HAP-1 (cell line): ENCODE measurements at regions not wholly inside any gene's neighbourhood (a gene's known extent, or its start where the extent isn't known, plus 50 kb on each side); places are given as distances from the start of the nearest gene placed in this dataset.

ENCODE experiments used
- DNase-seq, 2 experiments: peaks; one replicate each; pipeline ENCODE4 v3.0.0-alpha.2; 2016 to 2020; ENCODE audit warnings: low spot score in 2 of 2
- H3K27me3 ChIP-seq: fragments of 250-450 bp; sonication (Bioruptor Pico); 2 replicates; pipeline ENCODE4 v1.5.1; 2020; ENCODE audit warnings: low read depth, mild to moderate bottlenecking, moderate library complexity
- H3K36me3 ChIP-seq: fragments of 250-450 bp; sonication (Bioruptor Pico); replicated peaks from 2 replicates; pipeline ENCODE4 v1.5.1; 2020; ENCODE audit warnings: mild to moderate bottlenecking
- H3K4me1 ChIP-seq: fragments of 250-450 bp; sonication (Bioruptor Pico); 2 replicates; pipeline ENCODE4 v1.5.1; 2020; ENCODE audit warnings: mild to moderate bottlenecking
- H3K4me3 ChIP-seq: fragments of 250-450 bp; sonication (Bioruptor Pico); 2 replicates; pipeline ENCODE4 v1.5.1; 2020; ENCODE audit warnings: mild to moderate bottlenecking, moderate library complexity
- H3K9me3 ChIP-seq: fragments of 250-450 bp; sonication (Bioruptor Pico); 2 replicates; pipeline ENCODE4 v1.5.1; 2020; ENCODE audit warnings: mild to moderate bottlenecking, moderate library complexity
- in situ Hi-C: fragments of 300-500 bp; cut with MboI; formaldehyde crosslinking; loops from 3 replicates; pipeline ENCODE4 v1.14.3; 2020; ENCODE audit warnings: low sequenced_read_pairs, inconsistent platforms, mixed read lengths

- H3K4me3 ChIP-seq, result no peak overlapping the region
- in situ Hi-C loops, result no loop called here
- no peaks in the 10 kb centered on the region for H3K4me1 ChIP-seq
- no peaks in the 10 kb centered on the region for H3K9me3 ChIP-seq
- peaks cover 6% of the 10 kb centered on the region; the same call in 1 of the 2 replicates for H3K27me3 ChIP-seq
- H3K36me3 ChIP-seq, result no peaks in the 10 kb centered on the region
- DNase-seq, result no peak
These were observed 202.8 kb downstream of the SREK1 start for GRCh38 chr5:66346869-66347268.

DNA sequence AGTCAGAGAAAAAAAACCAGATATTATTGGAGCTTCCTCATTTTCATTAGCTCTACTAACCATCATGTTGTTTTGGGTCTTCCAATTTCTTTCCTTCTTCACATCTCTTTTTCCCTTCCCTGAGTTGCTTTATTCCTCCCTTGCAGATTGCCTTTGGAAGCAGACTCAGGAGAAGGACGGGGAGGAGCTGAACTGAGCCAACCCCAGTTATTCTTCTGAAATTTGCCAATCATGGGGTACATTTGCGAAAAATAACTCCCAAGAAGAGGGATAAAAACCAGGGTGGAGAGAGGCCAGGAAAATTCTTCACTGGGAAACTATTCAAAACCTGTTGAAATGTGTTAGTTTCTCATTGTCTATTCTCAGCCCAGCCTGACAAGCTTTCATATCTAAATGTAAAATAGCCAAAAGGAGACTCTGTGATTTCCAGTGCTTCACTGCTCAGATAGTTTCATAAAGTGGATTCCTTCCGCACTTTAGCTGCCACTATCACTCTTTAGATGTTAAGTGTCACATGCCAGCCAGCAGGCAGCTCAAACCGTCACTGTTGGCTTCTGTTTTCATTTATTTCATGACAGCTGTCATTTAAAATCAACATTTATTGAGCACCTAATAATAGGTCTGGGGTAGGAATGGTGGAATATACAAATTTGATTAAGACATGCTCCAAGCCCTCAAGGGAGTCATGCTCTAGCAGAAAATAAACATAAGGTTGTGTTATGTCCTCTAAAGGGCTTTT lies 204.5 kb downstream of the SREK1 start:
- no peak for DNase-seq
- H3K9me3 ChIP-seq, result no peaks in the 10 kb centered on the region
- H3K4me3 ChIP-seq, result no peak overlapping the region
- in situ Hi-C loops, result no loop called here
- H3K4me1 ChIP-seq, result no peaks in the 10 kb centered on the region
- H3K27me3 ChIP-seq, result peaks cover 6% of the 10 kb centered on the region; the same call in 1 of the 2 replicates
- H3K36me3 ChIP-seq, result no peaks in the 10 kb centered on the region

GRCh38 chr5:66351813-66352212 lies 207.7 kb downstream of the SREK1 start:
- Histone ChIP-seq H3K36me3 (no peaks in the 10 kb centered on the region), H3K9me3 (no peaks in the 10 kb centered on the region), H3K4me3 (no peak overlapping the region), H3K4me1 (no peaks in the 10 kb centered on the region), H3K27me3 (peaks cover 2% of the 10 kb centered on the region; the same call in 1 of the 2 replicates)
- in situ Hi-C loops, result no loop called here
- no peak for DNase-seq

- no peaks in the 10 kb centered on the region for H3K27me3 ChIP-seq
- no peaks in the 10 kb centered on the region for H3K4me1 ChIP-seq
- in situ Hi-C loops, result no loop called here
- no peaks in the 10 kb centered on the region for H3K9me3 ChIP-seq
- DNase-seq, result no peak
- H3K36me3 ChIP-seq, result no peaks in the 10 kb centered on the region
- no peak overlapping the region for H3K4me3 ChIP-seq
These were observed 209.1 kb downstream of the SREK1 start for GRCh38 chr5:66353186-66353585.

DNA sequence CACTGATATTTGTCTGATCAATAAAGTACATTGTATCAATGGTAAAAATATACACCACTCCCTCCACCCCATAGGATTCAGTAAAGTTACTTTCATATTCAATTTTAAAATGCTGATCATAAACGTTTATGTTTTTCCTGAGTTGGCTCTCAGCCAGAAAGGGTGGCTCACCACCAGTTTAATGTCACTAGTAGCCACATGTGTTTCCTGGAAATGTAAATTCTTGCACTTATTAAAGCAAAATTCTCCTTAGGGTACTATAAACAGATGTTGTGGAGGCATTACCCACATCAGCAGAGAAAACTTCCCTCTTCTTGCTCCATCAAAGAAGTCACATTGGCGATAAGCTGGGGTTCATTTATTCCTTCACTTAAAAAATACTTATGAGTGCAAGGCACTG lies 210.3 kb downstream of the SREK1 start:
- in situ Hi-C loops, result no loop called here
- H3K9me3 ChIP-seq, result no peaks in the 10 kb centered on the region
- no peak for DNase-seq
- H3K27me3 ChIP-seq, result no peaks in the 10 kb centered on the region
- no peaks in the 10 kb centered on the region for H3K36me3 ChIP-seq
- H3K4me1 ChIP-seq, result no peaks in the 10 kb centered on the region
- H3K4me3 ChIP-seq, result no peak overlapping the region

- H3K36me3 ChIP-seq, result no peaks in the 10 kb centered on the region
- in situ Hi-C loops, result no loop called here
- no peaks in the 10 kb centered on the region for H3K4me1 ChIP-seq
- H3K9me3 ChIP-seq, result no peaks in the 10 kb centered on the region
- no peaks in the 10 kb centered on the region for H3K27me3 ChIP-seq
- DNase-seq, result no peak
- H3K4me3 ChIP-seq, result no peak overlapping the region
These were observed 212.0 kb downstream of the SREK1 start for GRCh38 chr5:66356011-66356565.

- H3K9me3 ChIP-seq, result no peaks in the 10 kb centered on the region
- no peaks in the 10 kb centered on the region for H3K36me3 ChIP-seq
- H3K4me1 ChIP-seq, result no peaks in the 10 kb centered on the region
- DNase-seq, result no peak
- in situ Hi-C loops, result no loop called here
- H3K27me3 ChIP-seq, result 0 out of 2 replicates have a peak, but pooled peaks cover 3% of the 10 kb centered on the region
- no peak overlapping the region for H3K4me3 ChIP-seq
These were observed 214.6 kb downstream of the SREK1 start for GRCh38 chr5:66358741-66359140.

- H3K4me1 ChIP-seq, result no peaks in the 10 kb centered on the region
- H3K4me3 ChIP-seq, result no peak overlapping the region
- in situ Hi-C loops, result no loop called here
- H3K36me3 ChIP-seq, result no peaks in the 10 kb centered on the region
- H3K9me3 ChIP-seq, result no peaks in the 10 kb centered on the region
- DNase-seq, result no peak
- H3K27me3 ChIP-seq, result 0 out of 2 replicates have a peak, but pooled peaks cover 3% of the 10 kb centered on the region
These were observed 217.0 kb downstream of the SREK1 start for GRCh38 chr5:66361070-66361469.

GRCh38 chr5:66362046-66362445 lies 217.9 kb downstream of the SREK1 start:
- Histone ChIP-seq H3K27me3 (0 out of 2 replicates have a peak, but pooled peaks cover 3% of the 10 kb centered on the region), H3K36me3 (no peaks in the 10 kb centered on the region), H3K4me3 (no peak overlapping the region), H3K9me3 (no peaks in the 10 kb centered on the region), H3K4me1 (no peaks in the 10 kb centered on the region)
- in situ Hi-C loops, result no loop called here
- DNase-seq, result no peak

GRCh38 chr5:66362687-66363086 lies 218.6 kb downstream of the SREK1 start:
- H3K4me1 ChIP-seq, result no peaks in the 10 kb centered on the region
- H3K27me3 ChIP-seq, result 0 out of 2 replicates have a peak, but pooled peaks cover 3% of the 10 kb centered on the region
- DNase-seq, result no peak
- H3K36me3 ChIP-seq, result no peaks in the 10 kb centered on the region
- H3K4me3 ChIP-seq, result no peak overlapping the region
- in situ Hi-C loops, result no loop called here
- H3K9me3 ChIP-seq, result no peaks in the 10 kb centered on the region

GRCh38 chr5:66363097-66363496 lies 219.0 kb downstream of the SREK1 start:
- H3K27me3 ChIP-seq, result 0 out of 2 replicates have a peak, but pooled peaks cover 3% of the 10 kb centered on the region
- in situ Hi-C loops, result no loop called here

DNA sequence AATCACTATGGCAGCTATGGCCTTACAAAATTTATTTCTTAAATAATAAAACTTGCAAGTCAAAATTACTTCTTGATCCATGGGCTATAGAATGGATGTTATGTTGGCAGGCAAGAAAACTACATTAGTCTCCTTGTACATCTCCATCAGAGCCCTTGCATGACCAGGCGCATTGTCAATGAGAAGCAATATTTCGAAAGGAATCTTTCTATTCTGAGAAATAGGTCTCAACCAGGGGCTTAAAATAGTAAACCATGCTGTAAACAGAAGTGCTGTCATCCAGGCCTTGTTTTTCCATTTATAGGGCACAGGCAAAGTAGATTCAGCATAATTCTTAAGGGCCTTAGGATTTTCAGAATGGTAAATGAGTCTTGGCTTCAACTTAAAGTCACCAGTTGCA lies 220.1 kb downstream of the SREK1 start:
- no peaks in the 10 kb centered on the region for H3K9me3 ChIP-seq
- H3K4me1 ChIP-seq, result no peaks in the 10 kb centered on the region
- H3K4me3 ChIP-seq, result no peak overlapping the region
- DNase-seq, result no peak
- in situ Hi-C loops, result no loop called here
- 0 out of 2 replicates have a peak, but pooled peaks cover 3% of the 10 kb centered on the region for H3K27me3 ChIP-seq
- no peaks in the 10 kb centered on the region for H3K36me3 ChIP-seq

More at GRCh38 chr5:66363097-66363496, 219.0 kb downstream of the SREK1 start:
- Histone ChIP-seq H3K9me3 (no peaks in the 10 kb centered on the region), H3K36me3 (no peaks in the 10 kb centered on the region), H3K4me1 (no peaks in the 10 kb centered on the region), H3K4me3 (no peak overlapping the region)
- DNase-seq, result no peak

DNA sequence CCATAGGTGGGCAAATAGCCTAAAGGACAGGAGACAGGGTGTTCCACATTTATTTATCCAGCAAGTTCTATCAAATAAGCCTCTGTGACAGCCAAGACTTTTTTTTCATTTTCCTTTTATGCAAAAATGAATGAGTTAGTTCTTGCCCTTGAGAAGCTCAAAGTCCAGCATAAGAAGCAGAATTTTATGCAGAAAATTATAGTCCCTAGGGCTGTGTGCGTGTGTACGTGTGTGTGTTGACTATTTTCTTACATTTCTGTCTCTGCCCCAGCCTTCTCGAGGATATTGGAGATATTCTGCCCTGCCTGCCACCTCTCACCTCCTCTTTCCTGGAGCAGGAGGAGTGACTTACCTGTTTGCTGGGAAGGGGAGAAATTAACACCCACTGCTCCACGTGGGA lies 221.9 kb downstream of the SREK1 start:
- Histone ChIP-seq H3K4me3 (no peak overlapping the region), H3K4me1 (no peaks in the 10 kb centered on the region), H3K36me3 (no peaks in the 10 kb centered on the region), H3K9me3 (no peaks in the 10 kb centered on the region), H3K27me3 (0 out of 2 replicates have a peak, but pooled peaks cover 3% of the 10 kb centered on the region)
- in situ Hi-C loops, result no loop called here
- no peak for DNase-seq

GRCh38 chr5:66367814-66368541 lies 223.9 kb downstream of the SREK1 start:
- Histone ChIP-seq H3K9me3 (no peaks in the 10 kb centered on the region), H3K4me3 (no peak overlapping the region), H3K36me3 (no peaks in the 10 kb centered on the region), H3K27me3 (0 out of 2 replicates have a peak, but pooled peaks cover 1% of the 10 kb centered on the region), H3K4me1 (no peaks in the 10 kb centered on the region)
- in situ Hi-C loops, result no loop called here
- DNase-seq, result no peak
